ENCODE measurements at regions not wholly inside any gene's neighbourhood (a gene's known extent, or its start where the extent isn't known, plus 50 kb on each side); places are given as distances from the start of the nearest gene placed in this dataset.

DNA sequence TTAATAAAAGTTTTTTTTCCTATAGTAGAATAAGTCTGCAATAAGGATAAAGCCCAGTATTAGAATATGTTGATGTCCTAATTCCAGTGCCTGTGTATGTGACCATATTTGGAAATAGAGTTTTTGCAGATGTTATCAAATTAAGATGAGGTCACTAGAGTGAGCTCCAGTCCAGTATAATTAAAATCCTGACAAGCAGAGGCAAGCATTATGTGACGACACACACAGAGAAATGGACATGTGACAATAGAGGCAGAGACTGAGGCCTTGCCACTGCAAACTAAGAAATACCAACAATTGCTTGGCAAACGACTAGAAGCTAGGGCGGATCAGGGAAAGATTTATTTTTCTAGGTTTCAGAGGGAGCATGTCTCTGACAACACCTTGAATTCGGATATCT, 216.4 kb upstream of the CYLC2 start:
- Histone ChIP-seq H3K4me2 (ENCODE audit: low read length) (no peak overlapping the region), H3K79me2 (ENCODE audit: control insufficient read depth, low read length) (no peaks in the 10 kb centered on the region)
- TF ChIP-seq, protein P1, sequence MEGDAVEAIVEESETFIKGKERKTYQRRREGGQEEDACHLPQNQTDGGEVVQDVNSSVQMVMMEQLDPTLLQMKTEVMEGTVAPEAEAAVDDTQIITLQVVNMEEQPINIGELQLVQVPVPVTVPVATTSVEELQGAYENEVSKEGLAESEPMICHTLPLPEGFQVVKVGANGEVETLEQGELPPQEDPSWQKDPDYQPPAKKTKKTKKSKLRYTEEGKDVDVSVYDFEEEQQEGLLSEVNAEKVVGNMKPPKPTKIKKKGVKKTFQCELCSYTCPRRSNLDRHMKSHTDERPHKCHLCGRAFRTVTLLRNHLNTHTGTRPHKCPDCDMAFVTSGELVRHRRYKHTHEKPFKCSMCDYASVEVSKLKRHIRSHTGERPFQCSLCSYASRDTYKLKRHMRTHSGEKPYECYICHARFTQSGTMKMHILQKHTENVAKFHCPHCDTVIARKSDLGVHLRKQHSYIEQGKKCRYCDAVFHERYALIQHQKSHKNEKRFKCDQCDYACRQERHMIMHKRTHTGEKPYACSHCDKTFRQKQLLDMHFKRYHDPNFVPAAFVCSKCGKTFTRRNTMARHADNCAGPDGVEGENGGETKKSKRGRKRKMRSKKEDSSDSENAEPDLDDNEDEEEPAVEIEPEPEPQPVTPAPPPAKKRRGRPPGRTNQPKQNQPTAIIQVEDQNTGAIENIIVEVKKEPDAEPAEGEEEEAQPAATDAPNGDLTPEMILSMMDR (IDR thresholded peaks at IDR 0.05; ENCODE audit: low read depth, low read length, poor library complexity, severe bottlenecking): no peak
- TF ChIP-seq EZH2phosphoT487 (IDR thresholded peaks at IDR 0.05; ENCODE audit: borderline replicate concordance, low read length): no peak

DNA sequence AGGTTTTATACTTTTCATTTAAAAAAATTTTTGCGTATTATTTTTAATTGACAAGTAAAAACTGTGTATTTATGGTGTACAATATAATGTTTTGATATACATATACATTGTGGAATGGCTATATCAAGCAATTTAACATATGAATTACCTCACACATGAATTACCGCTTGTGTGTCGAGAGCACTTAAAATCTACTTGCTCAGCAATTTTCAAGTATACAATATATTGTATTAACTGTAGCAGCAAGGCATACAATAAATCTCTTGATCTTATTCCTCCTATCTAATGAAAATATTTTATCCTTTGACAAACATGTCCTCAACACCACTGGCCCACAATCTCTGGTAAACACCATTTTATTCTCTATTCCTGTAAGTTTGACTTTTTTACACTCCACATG, 224.4 kb upstream of the CYLC2 start:
- Histone ChIP-seq H3K4me2 (ENCODE audit: low read length) (no peak overlapping the region), H3K9me2 (replicated peaks; ENCODE audit: control insufficient read depth, low read length) (no peaks in the 10 kb centered on the region), H3K27ac (ENCODE audit: low read depth, low read length) (no peak overlapping the region), H3K4me3 (ENCODE audit: low read length) (no peak overlapping the region), H3F3A (ENCODE audit: control insufficient read depth, insufficient read depth) (no peaks in the 10 kb centered on the region), H3K9me3 (ENCODE audit: control insufficient read depth, insufficient read depth, low read length) (no peaks in the 10 kb centered on the region), H3K79me2 (ENCODE audit: control insufficient read depth, low read length) (no peaks in the 10 kb centered on the region), H3K36me3 (ENCODE audit: control insufficient read depth, low read length) (no peaks in the 10 kb centered on the region), H3K4me1 (ENCODE audit: control insufficient read depth, low read length) (no peaks in the 10 kb centered on the region), H3K27me3 (ENCODE audit: control insufficient read depth, low read length) (no peaks in the 10 kb centered on the region), H4K20me1 (ENCODE audit: control insufficient read depth, insufficient read depth, low read depth, low read length) (no peaks in the 10 kb centered on the region)
- no peak for TF ChIP-seq EZH2phosphoT487 (IDR thresholded peaks at IDR 0.05; ENCODE audit: borderline replicate concordance, low read length)
- TF ChIP-seq, protein P1 (IDR thresholded peaks at IDR 0.05; ENCODE audit: low read depth, low read length, poor library complexity, severe bottlenecking): no peak

More for the DNA sequence above, 216.4 kb upstream of the CYLC2 start:
- H3F3A ChIP-seq (ENCODE audit: control insufficient read depth, insufficient read depth): no peaks in the 10 kb centered on the region
- no peaks in the 10 kb centered on the region for H3K9me3 ChIP-seq (ENCODE audit: control insufficient read depth, insufficient read depth, low read length)
- no peak overlapping the region for H3K27ac ChIP-seq (ENCODE audit: low read depth, low read length)
- no peak overlapping the region for H3K4me3 ChIP-seq (ENCODE audit: low read length)
- no peaks in the 10 kb centered on the region for H3K36me3 ChIP-seq (ENCODE audit: control insufficient read depth, low read length)
- H3K27me3 ChIP-seq (ENCODE audit: control insufficient read depth, low read length): no peaks in the 10 kb centered on the region
- H4K20me1 ChIP-seq (ENCODE audit: control insufficient read depth, insufficient read depth, low read depth, low read length): no peaks in the 10 kb centered on the region
- no peaks in the 10 kb centered on the region for H3K4me1 ChIP-seq (ENCODE audit: control insufficient read depth, low read length)
- no peaks in the 10 kb centered on the region for H3K9me2 ChIP-seq (replicated peaks; ENCODE audit: control insufficient read depth, low read length)

- Histone ChIP-seq H4K20me1 (ENCODE audit: control insufficient read depth, insufficient read depth, low read depth, low read length) (no peaks in the 10 kb centered on the region), H3K4me3 (ENCODE audit: low read length) (no peak overlapping the region), H3K9me3 (ENCODE audit: control insufficient read depth, insufficient read depth, low read length) (no peaks in the 10 kb centered on the region), H3K79me2 (ENCODE audit: control insufficient read depth, low read length) (no peaks in the 10 kb centered on the region), H3K9me2 (replicated peaks; ENCODE audit: control insufficient read depth, low read length) (no peaks in the 10 kb centered on the region), H3K4me1 (ENCODE audit: control insufficient read depth, low read length) (no peaks in the 10 kb centered on the region), H3F3A (ENCODE audit: control insufficient read depth, insufficient read depth) (no peaks in the 10 kb centered on the region), H3K27ac (ENCODE audit: low read depth, low read length) (no peak overlapping the region), H3K4me2 (ENCODE audit: low read length) (no peak overlapping the region), H3K36me3 (ENCODE audit: control insufficient read depth, low read length) (no peaks in the 10 kb centered on the region), H3K27me3 (ENCODE audit: control insufficient read depth, low read length) (no peaks in the 10 kb centered on the region)
- TF ChIP-seq EZH2phosphoT487 (IDR thresholded peaks at IDR 0.05; ENCODE audit: borderline replicate concordance, low read length): no peak
- TF ChIP-seq, protein P1 (IDR thresholded peaks at IDR 0.05; ENCODE audit: low read depth, low read length, poor library complexity, severe bottlenecking): no peak
Observed at GRCh38 chr9:102769307-102769706, 225.8 kb upstream of the CYLC2 start.

GRCh38 chr9:102768002-102768401, 227.1 kb upstream of the CYLC2 start:
- TF ChIP-seq, protein P1 (IDR thresholded peaks at IDR 0.05; ENCODE audit: low read depth, low read length, poor library complexity, severe bottlenecking): no peak
- TF ChIP-seq EZH2phosphoT487 (IDR thresholded peaks at IDR 0.05; ENCODE audit: borderline replicate concordance, low read length): no peak
- no peak overlapping the region for H3K4me3 ChIP-seq (ENCODE audit: low read length)
- no peaks in the 10 kb centered on the region for H3K9me3 ChIP-seq (ENCODE audit: control insufficient read depth, insufficient read depth, low read length)
- no peaks in the 10 kb centered on the region for H3K36me3 ChIP-seq (ENCODE audit: control insufficient read depth, low read length)
- H3K27ac ChIP-seq (ENCODE audit: low read depth, low read length): no peak overlapping the region
- H3K4me1 ChIP-seq (ENCODE audit: control insufficient read depth, low read length): no peaks in the 10 kb centered on the region
- no peak overlapping the region for H3K4me2 ChIP-seq (ENCODE audit: low read length)
- H3K9me2 ChIP-seq (replicated peaks; ENCODE audit: control insufficient read depth, low read length): no peaks in the 10 kb centered on the region
- no peaks in the 10 kb centered on the region for H4K20me1 ChIP-seq (ENCODE audit: control insufficient read depth, insufficient read depth, low read depth, low read length)
- H3K79me2 ChIP-seq (ENCODE audit: control insufficient read depth, low read length): no peaks in the 10 kb centered on the region
- no peaks in the 10 kb centered on the region for H3K27me3 ChIP-seq (ENCODE audit: control insufficient read depth, low read length)
- no peaks in the 10 kb centered on the region for H3F3A ChIP-seq (ENCODE audit: control insufficient read depth, insufficient read depth)

Data from DOHH2 (cell line).